ENCODE measurements at regions not wholly inside any gene's neighbourhood (a gene's known extent, or its start where the extent isn't known, plus 50 kb on each side); places are given as distances from the start of the nearest gene placed in this dataset.
A peak's percentile ranks its signal among the peaks of the same experiment; 100 is the strongest.

DNA sequence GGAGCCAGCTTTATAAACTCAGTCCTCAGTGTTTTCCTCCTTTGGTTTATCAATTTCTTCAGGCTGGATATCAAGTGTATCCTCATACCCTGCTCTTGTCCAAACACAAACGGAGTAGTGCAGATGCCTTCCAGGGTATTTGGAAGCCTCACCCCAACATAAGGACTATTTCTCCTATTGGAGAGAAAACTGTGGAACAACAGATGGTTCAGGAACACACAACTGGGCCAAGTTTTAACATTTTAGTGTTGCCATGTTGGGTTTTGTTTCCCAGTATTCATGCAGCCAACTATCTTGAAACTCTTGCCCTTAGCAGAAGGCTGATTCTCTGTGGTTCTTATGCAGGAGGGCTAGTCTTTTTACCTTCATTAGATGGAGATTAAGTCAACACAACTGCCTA lies 398.1 kb downstream of the GABRB3 start:
- no peak for DNase-seq

GRCh38 chr15:26372706-26373105 lies 400.2 kb downstream of the GABRB3 start:
- DNase-seq, result no peak

- no peak for DNase-seq
These were observed 407.8 kb downstream of the GABRB3 start for GRCh38 chr15:26365077-26365476.

- no peak for DNase-seq
These were observed 413.0 kb downstream of the GABRB3 start for GRCh38 chr15:26359855-26360254.

DNA sequence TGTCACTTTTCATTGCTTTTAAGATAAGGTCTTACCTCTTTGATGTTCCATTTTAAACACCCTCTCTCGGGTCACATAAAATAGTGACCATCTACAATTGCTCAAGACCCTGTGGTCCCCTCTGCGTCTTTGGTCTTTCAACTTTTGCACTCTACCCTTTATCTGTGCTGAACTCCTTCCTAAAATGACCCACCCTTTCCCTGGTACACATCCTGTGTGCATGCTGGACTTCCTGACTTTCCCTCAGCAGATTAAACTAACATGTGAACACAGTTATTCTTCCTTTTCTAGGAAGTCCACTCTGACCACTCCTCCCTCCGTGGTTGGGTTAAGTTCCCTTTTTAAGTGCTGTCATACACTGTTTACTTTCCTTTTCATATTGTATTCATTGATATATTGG lies 414.2 kb downstream of the GABRB3 start:
- DNase-seq, result no peak

DNA sequence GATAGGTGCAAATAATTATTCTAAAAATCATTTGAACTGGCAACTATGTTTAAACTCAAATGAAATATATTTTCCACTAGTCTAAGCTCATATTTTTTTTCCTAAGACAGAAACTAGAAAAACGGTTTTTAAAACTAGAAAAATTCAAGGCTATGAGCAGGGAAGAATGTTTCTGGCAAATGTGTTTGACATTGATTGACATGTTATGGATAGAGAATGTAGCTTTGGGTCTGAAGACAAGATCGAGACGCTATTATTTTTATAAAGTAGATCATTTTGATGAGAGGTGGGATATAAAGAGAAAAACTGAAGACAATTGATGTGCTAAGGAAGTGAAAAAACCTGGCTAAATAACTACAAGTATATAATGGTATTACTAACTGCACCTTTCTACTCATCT lies 415.2 kb downstream of the GABRB3 start:
- no peak for DNase-seq

DNA sequence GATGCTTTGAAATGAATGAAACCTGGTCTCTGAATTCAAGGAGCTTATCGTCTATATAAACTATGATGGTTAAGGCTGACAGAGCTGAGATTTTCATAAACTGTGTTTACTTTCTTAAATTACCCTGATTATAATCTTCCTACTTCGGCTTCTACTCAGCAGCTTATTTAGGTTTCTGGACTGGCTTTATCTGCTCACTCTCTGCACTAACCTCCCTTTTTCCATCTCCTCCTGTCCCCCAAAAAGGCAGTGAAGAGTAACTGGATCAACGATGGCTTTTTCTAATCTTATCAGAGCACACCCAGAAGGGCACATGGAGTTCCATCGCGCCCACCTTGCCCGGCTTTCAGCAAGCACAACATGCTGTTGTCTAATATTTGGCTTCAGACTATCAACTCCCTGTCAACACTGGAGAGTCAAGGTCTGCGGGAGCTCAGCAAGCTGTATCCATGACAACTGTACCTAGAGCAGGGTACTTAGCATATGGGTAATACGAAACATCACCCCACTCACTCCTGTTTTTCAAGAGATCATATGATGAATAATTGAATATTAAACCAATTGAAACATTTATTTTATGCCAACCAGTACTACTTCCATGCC lies 417.3 kb downstream of the GABRB3 start:
- DNase-seq, result no peak

DNA sequence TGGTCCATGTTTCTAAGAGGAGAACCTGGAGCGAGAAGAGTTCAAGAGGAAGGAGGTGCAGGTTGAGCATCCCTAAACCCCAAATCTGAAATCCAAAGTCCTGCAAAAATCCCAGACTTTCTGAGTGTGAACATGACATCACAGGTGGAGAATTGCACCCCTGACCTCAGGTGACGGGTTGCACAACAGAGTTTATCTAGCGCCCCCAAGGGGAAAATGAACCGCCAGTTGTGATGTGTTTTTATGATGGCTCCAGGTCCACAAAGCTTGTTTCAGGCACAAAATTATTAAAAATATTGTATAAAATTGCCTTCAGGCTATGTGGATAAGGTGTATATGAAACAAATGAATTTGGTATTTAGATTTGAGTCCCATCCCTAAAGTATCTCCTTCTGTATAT lies 420.0 kb downstream of the GABRB3 start:
- no peak for DNase-seq

DNA sequence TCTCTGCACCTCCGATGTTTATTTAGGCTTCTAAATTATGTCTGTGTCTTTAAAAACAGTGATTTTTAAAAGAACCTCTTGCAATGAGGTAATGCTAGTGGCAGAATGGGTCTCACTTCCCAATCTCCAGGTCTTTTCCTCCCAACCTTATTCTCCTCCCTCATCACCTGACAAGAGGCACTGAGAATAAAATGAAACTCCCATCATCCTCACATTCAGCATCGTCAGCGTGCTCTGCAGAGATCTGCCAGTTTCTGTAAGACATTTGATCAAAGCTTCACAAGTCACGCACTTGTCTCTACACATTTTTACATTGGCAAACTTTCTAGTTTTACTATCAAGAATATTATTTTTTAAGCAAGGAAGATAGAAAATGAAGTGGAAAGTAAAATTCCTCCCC lies 420.5 kb downstream of the GABRB3 start:
- DNase-seq, result no peak

- DNase-seq, result no peak
These were observed 447.4 kb downstream of the GABRB3 start for GRCh38 chr15:26325495-26325894.

DNA sequence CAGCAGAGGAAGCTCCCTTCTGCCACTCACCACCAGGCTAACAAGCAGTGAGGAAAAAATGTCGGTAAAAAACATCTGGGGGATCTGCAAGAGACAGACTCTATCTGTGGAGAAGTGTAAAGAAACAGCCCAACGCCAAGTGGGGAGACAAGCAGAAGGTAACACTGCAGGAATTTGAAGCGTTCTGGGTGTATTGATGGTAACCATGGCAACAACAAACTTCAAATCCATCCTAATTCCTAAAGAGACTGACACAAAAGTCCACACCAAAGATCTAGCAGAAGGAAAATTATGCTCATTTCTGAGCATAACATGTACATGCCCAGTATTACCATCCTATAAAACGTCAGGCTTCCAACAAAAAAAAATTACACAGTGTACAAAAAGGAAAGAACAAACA lies 449.3 kb downstream of the GABRB3 start:
- DNase-seq, result no peak

DNA sequence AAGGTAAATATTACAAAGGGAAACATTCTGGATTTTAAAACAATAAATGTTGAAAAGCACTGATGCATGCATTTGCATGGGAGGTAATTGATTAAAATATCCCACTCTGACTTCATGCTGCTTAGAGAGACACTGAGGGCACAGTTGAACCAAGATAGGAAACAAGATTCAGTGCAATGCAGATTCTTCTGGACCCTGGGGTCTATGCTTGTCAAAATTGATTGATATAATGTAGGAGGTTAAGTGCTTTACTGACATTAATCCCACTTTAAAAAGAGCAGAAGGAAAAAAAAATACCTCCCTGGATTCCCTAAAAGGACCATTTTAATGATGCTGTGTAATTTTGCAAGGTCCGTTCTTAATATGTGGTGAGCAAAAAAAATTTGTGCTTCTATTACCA lies 454.2 kb downstream of the GABRB3 start:
- DNase-seq, result no peak

DNA sequence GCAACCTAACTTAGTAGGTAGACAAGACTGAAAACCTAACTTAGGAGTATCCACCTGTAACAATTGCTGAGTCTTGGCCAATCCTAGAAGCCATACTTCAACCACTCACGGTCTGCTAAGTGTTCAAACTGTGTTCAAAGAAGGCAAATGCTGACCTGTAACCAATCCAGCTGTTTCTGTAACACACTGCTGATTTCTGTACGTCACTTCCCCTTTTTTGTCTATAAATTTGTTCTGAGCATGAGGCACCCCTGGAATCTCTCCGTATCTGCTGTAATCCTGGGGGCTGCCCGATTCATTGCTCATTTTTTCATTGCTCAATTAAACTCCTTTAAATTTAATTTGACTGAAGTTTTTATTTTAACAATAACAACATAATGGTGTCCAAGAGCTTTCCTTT lies 451.4 kb upstream of the ATP10A start:
- no peak for DNase-seq

GRCh38 chr15:26311710-26312236 lies 448.6 kb upstream of the ATP10A start:
- no peak for DNase-seq

GRCh38 chr15:26298659-26299170 lies 435.6 kb upstream of the ATP10A start:
- DNase-seq, result no peak

- DNase-seq, result no peak
These were observed 435.0 kb upstream of the ATP10A start for GRCh38 chr15:26298010-26298658.

DNA sequence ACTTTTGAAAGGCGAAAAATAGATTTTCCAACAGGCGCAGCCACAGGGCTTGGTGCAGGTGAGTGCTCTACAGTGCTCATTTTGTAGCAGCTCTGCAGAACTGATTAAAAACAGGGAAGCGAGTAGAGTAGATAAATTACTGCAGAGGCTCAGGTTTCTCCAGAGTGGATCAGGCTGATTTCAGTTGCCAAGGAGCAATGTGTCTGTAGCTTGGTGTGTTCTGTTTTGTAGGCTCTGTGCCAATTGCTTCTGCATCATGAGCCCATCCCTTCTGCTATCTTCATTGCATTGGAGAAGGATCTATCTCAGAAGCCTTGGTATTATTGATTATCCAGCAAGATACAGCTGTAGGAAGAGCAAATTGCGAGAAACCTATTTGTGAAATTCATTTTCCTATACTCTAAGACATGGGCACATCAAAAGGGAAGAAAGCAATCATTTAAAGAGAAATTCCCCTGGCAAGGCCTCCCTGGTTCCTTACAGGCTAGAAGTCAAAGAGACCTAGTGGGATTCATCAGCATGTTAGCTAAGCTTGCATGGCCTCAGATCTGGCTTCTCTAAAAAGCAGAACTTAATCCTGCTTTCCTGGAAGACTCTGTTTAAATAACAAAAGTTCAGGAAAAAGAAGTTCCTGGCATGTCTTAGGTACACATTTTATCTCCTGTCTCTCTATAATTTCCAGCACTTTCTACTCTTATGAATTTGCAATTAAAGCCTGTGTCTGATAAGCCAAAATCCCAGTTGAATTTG lies 432.4 kb upstream of the ATP10A start:
- no peak for DNase-seq

GRCh38 chr15:26294059-26294689 lies 431.0 kb upstream of the ATP10A start:
- no peak for DNase-seq

DNA sequence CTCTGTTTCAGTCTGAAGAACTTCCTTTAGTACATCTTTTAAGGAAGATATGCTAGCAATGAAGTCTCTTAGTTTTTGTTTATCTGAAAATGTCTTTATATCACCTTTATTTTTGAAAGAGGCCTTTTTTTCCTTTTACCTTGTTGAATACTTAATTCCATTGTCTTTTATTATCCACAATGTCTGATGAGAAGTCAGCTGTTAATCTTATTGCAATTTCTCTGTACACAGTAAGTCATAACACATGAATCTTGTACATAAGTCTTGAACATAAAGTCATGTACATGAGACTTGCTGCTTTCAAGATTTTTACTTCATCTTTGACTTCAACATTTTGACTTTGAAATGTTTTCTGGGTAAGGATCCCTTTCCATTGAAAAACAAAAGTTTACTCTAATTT lies 424.3 kb upstream of the ATP10A start:
- no peak for DNase-seq

DNA sequence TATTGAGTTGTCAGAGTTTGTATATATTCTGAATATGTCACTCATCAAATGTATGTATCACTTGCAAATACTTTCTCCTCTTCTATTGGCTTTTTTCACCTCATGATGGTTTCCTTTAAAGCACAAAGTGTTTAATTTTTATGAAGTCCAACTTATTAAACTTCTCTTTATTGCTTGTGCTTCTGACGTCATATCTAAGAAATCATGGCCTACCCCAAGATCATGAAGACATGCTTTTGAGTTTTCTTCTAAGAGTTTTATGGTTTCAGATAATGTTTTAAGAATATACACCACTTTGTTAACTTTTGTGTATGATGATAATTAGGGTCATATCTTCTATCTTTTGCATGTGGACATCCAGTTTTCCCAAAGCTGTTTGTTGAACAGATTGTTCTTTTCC lies 417.2 kb upstream of the ATP10A start:
- no peak for DNase-seq

GRCh38 chr15:26261966-26262365 lies 398.8 kb upstream of the ATP10A start:
- DNase-seq, result no peak

- no peak for DNase-seq
These were observed 398.3 kb upstream of the ATP10A start for GRCh38 chr15:26261413-26261812.

DNA sequence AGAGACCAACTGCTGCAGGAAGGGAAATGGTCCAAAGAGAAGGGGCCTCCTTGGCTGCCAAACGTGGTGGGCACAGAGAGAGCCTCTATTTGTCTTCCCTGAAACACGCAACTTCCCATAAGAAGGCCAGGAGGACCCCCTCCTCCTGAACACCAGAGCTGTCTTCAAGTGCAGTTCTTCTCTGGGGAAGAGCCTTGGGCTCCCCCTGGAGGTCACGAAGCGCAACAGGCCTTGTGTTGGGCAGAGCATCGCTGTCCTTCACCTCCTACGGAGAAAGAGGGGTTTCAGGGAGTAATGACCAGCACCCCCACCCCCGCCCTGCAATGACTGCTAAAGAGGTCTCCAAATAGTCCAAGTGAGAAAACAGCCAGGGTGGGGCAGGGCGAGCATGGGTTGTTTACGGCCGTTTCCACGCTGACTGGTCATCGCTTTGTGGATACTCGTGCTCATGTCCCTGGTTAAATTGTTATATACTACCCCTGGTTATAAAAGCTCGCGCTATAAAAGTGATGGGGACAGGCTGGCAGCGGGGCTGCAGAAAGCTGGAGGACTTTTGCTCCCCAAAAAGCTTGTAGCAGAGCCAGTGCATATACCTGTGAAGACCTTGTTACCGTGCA lies 397.5 kb upstream of the ATP10A start:
- DNase-seq, result peak in 1 of 2 donors; percentile 13
